Effector memory CD8-positive, alpha-beta T cell (primary cell): ENCODE measurements at regions not wholly inside any gene's neighbourhood (a gene's known extent, or its start where the extent isn't known, plus 50 kb on each side); places are given as distances from the start of the nearest gene placed in this dataset.

Experiments
- ATAC-seq: fragments of 150-1000 bp; cut with Tn5 transposase; replicated peaks from 2 replicates; pipeline ENCODE4 v1.10.0; 2021; ENCODE audit warnings: mild to moderate bottlenecking, moderate library complexity
- DNase-seq, 3 experiments: peaks; one replicate each; pipeline ENCODE4 v3.0.0; 2021
- H3K27ac Mint-ChIP-seq, 2 donors: one replicate each; pipeline ENCODE4 v1.8.0; 2022; ENCODE audit warnings: mild to moderate bottlenecking in 2 of 2, mixed read lengths in 2 of 2, moderate library complexity in 2 of 2
- H3K27me3 Mint-ChIP-seq, 2 donors: one replicate each; pipeline ENCODE4 v1.8.0; 2022; ENCODE audit warnings: mixed read lengths in 2 of 2
- H3K36me3 Mint-ChIP-seq: one replicate; pipeline ENCODE4 v1.8.0; 2022; ENCODE audit warnings: mild to moderate bottlenecking, moderate library complexity, mixed read lengths; ENCODE audit not compliant: insufficient read depth
- H3K4me1 Mint-ChIP-seq, 2 donors: one replicate each; pipeline ENCODE4 v1.8.0; 2022; ENCODE audit warnings: low read depth in 2 of 2, mixed read lengths in 2 of 2
- H3K4me3 Mint-ChIP-seq, 2 donors: one replicate each; pipeline ENCODE4 v1.8.0; 2022; ENCODE audit warnings: mild to moderate bottlenecking in 2 of 2, mixed read lengths in 2 of 2, moderate library complexity in 2 of 2
- H3K9me3 Mint-ChIP-seq, 2 donors: one replicate each; pipeline ENCODE4 v1.8.0; 2022; ENCODE audit warnings: mixed read lengths in 2 of 2

DNA sequence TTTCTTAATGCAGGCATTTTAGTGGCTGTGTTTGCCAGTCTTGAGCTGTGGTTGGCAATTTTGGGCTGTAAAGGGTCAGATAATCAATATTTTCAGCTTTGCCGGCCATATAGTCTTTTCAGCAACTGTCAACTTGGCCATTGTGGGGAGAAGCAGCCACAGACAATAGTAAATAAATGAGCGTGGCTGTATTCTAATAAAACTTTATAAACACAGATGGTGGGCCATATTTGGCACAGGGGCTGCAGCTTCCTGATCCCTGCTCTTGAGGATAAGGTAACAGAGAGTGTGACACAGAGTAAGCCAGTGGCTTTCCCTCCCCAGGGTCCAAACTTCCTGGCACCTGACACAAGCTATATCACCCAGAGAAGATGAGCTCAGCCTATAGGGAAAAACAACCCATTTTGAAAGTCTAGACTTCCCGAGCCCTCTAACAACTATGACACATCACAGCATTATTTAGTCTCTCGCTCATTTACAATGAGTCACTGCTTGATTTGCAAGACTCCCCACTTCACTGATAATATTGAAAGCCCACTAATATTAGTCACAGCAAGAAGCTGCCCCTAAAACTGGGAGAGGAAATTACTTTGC lies 163.1 kb upstream of the TMPO start:
- Mint-ChIP-seq H3K9me3 (no peaks in the 10 kb centered on the region), H3K36me3 (no peaks in the 10 kb centered on the region), H3K4me1 (peaks cover 0 to 2% of the 10 kb centered on the region in 2 donors), H3K27ac (no peak overlapping the region), H3K4me3 (no peak overlapping the region), H3K27me3 (peaks cover 11 to 37% of the 10 kb centered on the region in 2 donors)
- no peak for ATAC-seq
- DNase-seq, result no peak

DNA sequence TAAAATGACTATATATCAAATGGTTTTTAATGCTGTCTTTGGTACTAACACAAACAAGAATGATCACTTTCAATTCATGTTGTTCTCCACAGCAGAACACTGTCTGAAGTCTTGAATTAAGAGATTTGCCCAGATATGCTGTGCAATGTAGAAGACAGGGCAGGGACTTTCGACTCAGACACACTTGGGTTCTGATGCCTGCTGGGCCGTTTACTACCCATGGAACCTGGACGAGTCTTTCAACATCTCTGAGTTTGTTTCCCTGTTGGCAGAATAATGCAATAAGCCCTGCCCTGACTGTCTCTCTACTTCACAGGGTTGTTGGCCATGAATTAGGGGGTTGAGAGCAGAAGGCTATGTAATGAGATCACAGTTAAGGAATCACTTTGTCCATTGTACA lies 162.6 kb upstream of the TMPO start:
- DNase-seq (no peak), ATAC-seq (no peak)
- peaks cover 11 to 37% of the 10 kb centered on the region in 2 donors for H3K27me3 Mint-ChIP-seq
- H3K4me1 Mint-ChIP-seq, result peaks cover 0 to 2% of the 10 kb centered on the region in 2 donors
- no peak overlapping the region for H3K4me3 Mint-ChIP-seq
- no peaks in the 10 kb centered on the region for H3K9me3 Mint-ChIP-seq
- H3K27ac Mint-ChIP-seq, result no peak overlapping the region
- H3K36me3 Mint-ChIP-seq, result no peaks in the 10 kb centered on the region

DNA sequence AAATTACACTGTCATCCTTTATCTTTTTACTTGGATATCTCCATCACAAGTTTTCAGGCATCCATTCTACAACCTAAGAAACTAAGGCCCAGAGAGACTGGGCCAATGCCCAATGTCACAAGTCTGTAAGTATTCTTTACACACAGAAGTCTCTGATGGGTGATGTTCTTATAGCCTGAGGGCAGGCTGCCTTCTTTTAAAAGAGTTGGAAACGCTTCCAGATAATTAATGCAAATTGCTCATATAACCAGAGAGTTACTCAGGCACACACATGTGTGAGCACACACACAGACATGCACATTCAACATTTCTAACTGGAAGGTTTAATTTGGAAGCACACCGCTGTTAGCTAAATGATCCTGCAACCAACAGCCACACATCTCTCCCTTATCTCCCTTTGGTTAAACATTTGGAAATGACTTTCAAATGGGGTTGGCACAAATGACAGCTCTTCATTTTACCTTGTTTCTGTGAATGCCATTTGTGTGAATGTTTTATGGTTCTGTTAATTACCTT lies 160.8 kb upstream of the TMPO start:
- Mint-ChIP-seq H3K4me1 (peaks cover 0 to 2% of the 10 kb centered on the region in 2 donors), H3K4me3 (no peak overlapping the region), H3K9me3 (no peaks in the 10 kb centered on the region), H3K36me3 (no peaks in the 10 kb centered on the region), H3K27me3 (peaks cover 11 to 37% of the 10 kb centered on the region in 2 donors), H3K27ac (no peak overlapping the region)
- DNase-seq, result no peak
- ATAC-seq, result no peak

DNA sequence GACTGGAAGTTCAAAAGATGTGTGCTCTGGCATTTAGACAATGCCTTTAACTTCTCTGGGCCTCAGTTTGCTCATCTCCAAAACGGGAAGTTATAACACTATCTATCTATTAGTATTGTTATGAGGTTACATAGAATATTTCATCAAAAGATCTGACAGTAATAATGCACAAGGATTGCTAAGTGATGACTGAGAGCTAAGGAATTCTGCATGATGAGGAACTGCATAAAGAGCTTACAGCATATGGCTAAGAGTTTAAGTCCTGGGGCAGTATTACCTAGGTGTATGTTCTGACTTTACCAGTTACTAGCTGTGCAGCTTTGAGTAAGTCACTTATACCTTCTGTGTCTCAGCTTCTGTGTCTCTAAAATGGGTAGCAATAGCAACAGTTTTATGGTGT lies 160.1 kb upstream of the TMPO start:
- Mint-ChIP-seq H3K27me3 (peaks cover 11 to 37% of the 10 kb centered on the region in 2 donors), H3K36me3 (no peaks in the 10 kb centered on the region), H3K9me3 (no peaks in the 10 kb centered on the region), H3K27ac (no peak overlapping the region), H3K4me3 (no peak overlapping the region), H3K4me1 (peaks cover 0 to 2% of the 10 kb centered on the region in 2 donors)
- ATAC-seq, result no peak
- DNase-seq, result no peak

DNA sequence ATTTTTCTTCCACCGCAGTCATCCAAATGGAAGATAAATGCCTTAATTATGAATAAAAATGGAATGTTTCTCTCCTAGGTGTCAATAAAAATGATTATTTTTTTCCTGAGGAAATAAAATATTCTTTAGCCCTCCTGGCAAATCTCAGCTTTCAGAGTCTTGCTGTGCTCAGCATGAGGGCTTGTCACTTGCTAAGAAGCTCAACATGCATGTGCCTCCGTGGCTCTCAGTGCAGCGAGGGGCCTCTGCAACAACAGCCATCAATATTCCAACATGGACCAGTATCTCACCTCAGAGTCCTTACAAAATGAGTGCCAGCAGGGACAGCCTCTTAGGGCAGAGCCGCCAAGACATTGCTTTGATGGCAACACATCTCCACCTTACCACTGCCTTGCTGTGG lies 159.5 kb upstream of the TMPO start:
- Mint-ChIP-seq H3K27me3 (peaks cover 11 to 34% of the 10 kb centered on the region in 2 donors), H3K4me3 (no peak overlapping the region), H3K9me3 (no peaks in the 10 kb centered on the region), H3K36me3 (no peaks in the 10 kb centered on the region), H3K4me1 (peaks cover 0 to 2% of the 10 kb centered on the region in 2 donors), H3K27ac (no peak overlapping the region)
- DNase-seq (no peak), ATAC-seq (no peak)

DNA sequence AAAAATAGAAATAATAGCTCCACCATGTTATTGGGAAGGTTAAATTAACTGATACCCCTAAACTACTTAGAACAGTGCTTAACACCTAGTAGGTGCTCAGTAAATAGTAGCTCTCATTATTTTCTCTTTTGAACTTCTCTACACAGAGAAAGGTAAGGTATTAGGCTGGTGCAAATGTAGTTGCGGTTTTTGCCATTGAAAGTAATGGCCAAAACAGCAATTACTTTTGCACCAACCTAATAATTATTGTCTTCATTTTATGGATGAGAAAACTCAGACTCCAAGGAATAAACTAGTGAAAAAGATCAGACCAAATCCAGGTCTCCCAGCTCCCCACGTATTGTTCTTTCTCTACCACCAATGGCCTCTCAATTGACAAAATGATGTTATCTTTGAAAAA lies 157.2 kb upstream of the TMPO start:
- no peak overlapping the region for H3K27ac Mint-ChIP-seq
- H3K9me3 Mint-ChIP-seq, result no peaks in the 10 kb centered on the region
- H3K27me3 Mint-ChIP-seq, result peaks cover 6 to 19% of the 10 kb centered on the region in 2 donors
- no peaks in the 10 kb centered on the region for H3K36me3 Mint-ChIP-seq
- H3K4me1 Mint-ChIP-seq, result no peaks in the 10 kb centered on the region
- ATAC-seq (no peak), DNase-seq (no peak)
- no peak overlapping the region for H3K4me3 Mint-ChIP-seq

DNA sequence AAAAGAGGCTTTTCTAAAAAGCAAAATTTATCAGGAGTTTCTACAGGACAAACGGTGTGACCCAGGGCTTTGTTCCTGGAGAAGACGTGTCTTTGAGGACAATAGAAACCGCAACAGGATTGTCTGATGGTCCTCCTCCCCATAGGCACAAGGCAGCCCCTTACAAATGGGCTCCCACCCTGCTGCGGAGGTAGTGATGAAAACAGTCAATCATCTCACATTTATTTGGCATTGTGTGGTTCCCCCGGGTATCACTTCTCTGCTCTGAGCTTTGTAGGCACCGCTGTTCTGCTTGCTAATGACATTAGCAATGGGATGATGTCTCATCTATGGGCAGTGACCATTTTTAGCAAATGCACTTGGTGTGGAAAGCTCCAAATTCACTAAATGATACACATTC lies 155.5 kb upstream of the TMPO start:
- DNase-seq (no peak), ATAC-seq (no peak)
- H3K9me3 Mint-ChIP-seq, result no peaks in the 10 kb centered on the region
- no peaks in the 10 kb centered on the region for H3K36me3 Mint-ChIP-seq
- H3K4me3 Mint-ChIP-seq, result no peak overlapping the region
- H3K27me3 Mint-ChIP-seq, result peaks cover 13 to 24% of the 10 kb centered on the region in 2 donors
- no peaks in the 10 kb centered on the region for H3K4me1 Mint-ChIP-seq
- no peak overlapping the region for H3K27ac Mint-ChIP-seq

DNA sequence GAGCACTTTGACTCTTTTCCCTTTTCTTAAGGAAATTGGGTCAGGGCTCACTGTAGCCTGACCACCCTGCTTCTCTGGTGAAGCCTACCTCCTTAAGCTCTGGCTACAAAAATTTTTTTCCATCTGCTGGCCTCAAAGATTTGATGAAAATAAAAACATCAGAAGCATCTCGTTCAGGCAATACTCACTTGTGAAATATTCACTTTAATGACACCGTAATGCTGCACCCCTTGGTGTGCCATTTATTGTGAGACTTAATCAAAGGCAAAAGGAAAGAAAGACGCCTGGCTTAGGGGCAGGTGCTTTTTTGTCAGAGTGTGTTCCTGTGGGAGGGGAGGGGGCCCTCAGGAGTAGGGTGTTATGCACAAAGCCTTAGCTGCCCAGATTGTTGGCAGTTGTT lies 155.0 kb upstream of the TMPO start:
- no peak for ATAC-seq
- no peaks in the 10 kb centered on the region for H3K36me3 Mint-ChIP-seq
- no peak for DNase-seq
- H3K27me3 Mint-ChIP-seq, result peaks cover 13 to 27% of the 10 kb centered on the region in 2 donors
- H3K4me3 Mint-ChIP-seq, result no peak overlapping the region
- H3K27ac Mint-ChIP-seq, result no peak overlapping the region
- H3K9me3 Mint-ChIP-seq, result no peaks in the 10 kb centered on the region
- H3K4me1 Mint-ChIP-seq, result no peaks in the 10 kb centered on the region

DNA sequence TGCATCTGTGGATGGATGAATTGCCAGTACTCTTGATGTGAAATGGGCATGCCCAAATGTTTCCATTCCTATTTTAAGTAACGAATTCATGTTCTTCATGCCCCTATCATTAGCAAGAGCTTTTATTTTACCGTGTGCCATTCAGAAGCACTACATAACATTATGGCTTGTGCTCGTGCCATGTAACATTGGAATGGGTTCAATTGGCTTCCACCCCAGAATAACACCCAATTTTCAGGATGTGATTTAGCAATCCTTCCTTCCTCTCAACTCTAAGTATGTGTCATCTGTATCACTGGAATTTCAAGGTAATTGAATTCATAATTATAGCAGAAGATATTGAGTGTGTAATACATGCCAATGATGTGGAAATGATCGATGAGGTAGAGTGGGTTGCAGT lies 145.8 kb upstream of the TMPO start:
- Mint-ChIP-seq H3K9me3 (no peaks in the 10 kb centered on the region), H3K27ac (no peak overlapping the region), H3K4me1 (peaks cover 7% of the 10 kb centered on the region in 2 donors), H3K27me3 (peaks cover 34 to 61% of the 10 kb centered on the region in 2 donors), H3K36me3 (no peaks in the 10 kb centered on the region), H3K4me3 (no peak overlapping the region)
- DNase-seq (no peak), ATAC-seq (no peak)

DNA sequence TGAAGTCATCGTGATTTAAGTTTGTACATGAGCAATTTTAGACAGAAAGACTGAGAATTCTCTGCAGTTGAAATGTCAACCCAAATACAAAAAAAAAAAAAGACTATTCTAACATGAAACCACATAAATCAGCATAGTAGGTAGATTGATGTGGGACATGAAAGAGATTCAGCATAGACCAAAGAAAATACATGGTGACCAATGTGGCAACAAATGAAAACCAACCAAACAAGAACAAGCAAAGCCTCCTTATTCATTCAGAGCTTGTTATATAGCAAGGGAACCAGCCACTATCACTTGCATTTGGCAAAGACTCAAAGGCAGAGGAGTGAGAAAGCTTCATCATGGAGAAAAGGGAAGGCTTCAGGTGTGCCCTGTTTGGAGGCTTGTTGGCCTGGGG lies 144.4 kb upstream of the TMPO start:
- H3K4me1 Mint-ChIP-seq, result peaks cover 7% of the 10 kb centered on the region in 2 donors
- no peak overlapping the region for H3K27ac Mint-ChIP-seq
- H3K36me3 Mint-ChIP-seq, result no peaks in the 10 kb centered on the region
- ATAC-seq (no peak), DNase-seq (no peak)
- no peaks in the 10 kb centered on the region for H3K9me3 Mint-ChIP-seq
- no peak overlapping the region for H3K4me3 Mint-ChIP-seq
- H3K27me3 Mint-ChIP-seq, result peaks cover 40 to 55% of the 10 kb centered on the region in 2 donors

DNA sequence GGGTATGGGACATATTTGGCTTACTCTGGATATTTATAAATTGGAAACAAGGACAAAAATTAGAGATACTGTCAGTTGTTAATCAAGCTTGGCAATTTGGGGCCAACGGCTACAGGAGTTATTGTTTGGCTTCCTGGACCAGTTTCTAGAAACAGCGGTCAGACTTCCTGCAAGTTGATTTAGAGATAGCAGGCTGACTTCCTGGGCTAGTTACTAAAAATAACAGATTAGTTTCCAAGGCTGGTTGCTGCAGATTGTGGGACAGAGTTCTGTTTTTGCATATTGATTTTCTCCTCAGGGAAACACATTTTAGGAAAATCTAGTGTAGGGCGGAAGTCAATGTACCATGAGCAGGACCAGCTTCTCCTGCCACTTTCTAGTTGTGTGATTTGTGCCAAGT lies 144.0 kb upstream of the TMPO start:
- Mint-ChIP-seq H3K4me1 (peaks cover 7% of the 10 kb centered on the region in 2 donors), H3K27ac (no peak overlapping the region), H3K9me3 (no peaks in the 10 kb centered on the region), H3K36me3 (no peaks in the 10 kb centered on the region), H3K27me3 (peaks cover 38 to 51% of the 10 kb centered on the region in 2 donors), H3K4me3 (no peak overlapping the region)
- DNase-seq, result no peak
- no peak for ATAC-seq

DNA sequence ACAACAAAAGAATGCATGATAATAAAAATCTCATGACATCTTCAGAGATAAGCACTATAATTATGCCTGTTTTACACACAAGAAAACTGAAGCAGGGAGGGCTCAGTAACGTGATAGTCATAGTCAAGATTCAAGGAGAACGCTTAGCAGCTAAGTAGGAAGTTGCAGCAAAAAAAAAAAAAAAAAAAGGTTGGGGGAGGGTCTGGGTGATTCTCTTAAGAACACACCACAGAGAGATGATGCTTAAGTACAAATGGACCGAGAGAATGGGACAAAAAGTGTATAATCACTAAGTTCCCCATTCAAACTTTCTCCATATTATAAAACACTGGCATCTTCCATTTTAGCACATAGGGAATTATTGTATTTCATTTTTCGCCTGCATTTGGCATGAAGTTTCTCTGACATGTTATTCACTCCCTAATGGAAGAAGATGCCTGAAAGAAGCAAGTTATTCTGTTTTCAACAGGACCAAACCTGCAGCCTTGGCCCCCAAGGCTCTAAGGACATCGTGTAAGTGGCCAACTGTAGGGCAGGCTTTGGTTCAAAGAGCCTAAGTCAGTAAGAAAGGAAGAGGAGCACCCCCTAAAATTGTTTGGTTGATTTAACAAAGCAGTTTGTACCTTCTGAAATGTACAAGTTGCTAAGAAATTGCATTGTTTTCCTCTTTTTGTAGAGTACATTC lies 142.9 kb upstream of the TMPO start:
- H3K9me3 Mint-ChIP-seq, result no peaks in the 10 kb centered on the region
- peaks cover 7% of the 10 kb centered on the region in 2 donors for H3K4me1 Mint-ChIP-seq
- no peak for ATAC-seq
- H3K4me3 Mint-ChIP-seq, result no peak overlapping the region
- H3K27ac Mint-ChIP-seq, result no peak overlapping the region
- no peak for DNase-seq
- peaks cover 37 to 49% of the 10 kb centered on the region in 2 donors for H3K27me3 Mint-ChIP-seq
- no peaks in the 10 kb centered on the region for H3K36me3 Mint-ChIP-seq

DNA sequence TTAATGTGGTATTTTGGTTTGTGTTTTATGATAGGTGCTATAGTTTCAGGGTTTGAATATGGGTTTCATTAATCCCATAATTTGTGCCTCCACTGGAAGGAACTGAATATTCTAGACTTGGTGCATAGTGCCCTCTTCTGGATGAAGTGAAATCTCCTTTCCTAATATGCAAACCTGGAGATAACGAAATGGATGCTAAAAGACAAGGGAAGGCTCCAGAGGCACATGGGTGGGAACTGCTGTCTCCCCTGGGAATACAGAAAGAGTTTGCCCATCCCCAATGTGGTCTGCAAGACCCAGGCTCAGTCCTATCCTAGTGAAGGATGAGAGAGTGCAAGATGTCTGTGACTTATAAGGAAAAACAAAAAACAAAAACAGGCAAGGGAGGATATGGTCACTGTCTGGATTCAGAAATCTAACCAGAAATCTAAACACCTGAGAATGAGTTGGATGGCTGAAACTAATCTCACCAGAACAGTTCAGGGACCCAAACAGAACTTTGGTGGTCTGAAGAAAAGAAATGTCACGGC lies 142.3 kb upstream of the TMPO start:
- H3K9me3 Mint-ChIP-seq, result no peaks in the 10 kb centered on the region
- H3K36me3 Mint-ChIP-seq, result no peaks in the 10 kb centered on the region
- H3K27ac Mint-ChIP-seq, result no peak overlapping the region
- no peak for ATAC-seq
- DNase-seq, result no peak
- H3K27me3 Mint-ChIP-seq, result peaks cover 35 to 46% of the 10 kb centered on the region in 2 donors
- no peak overlapping the region for H3K4me3 Mint-ChIP-seq
- peaks cover 7% of the 10 kb centered on the region in 2 donors for H3K4me1 Mint-ChIP-seq

DNA sequence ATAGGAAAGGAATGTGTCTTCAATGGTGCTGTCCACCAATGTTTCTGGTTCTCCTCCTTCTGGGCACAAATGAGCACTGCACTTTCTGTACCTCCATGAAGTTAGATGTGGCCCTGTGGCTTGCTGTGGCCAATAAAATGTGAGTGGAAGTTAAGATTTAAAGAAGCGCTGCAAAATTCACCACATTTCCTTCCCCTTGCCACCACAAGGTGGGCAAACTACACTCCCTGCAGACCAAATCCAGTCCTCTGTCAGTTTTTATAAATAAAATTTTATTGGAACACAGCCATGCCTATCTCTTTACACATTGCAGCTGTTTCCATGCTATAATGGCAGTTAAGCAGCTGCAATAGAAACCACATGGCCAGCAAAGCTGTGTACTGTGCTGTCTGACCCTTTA lies 141.4 kb upstream of the TMPO start:
- Mint-ChIP-seq H3K9me3 (no peaks in the 10 kb centered on the region), H3K4me3 (no peak overlapping the region), H3K36me3 (no peaks in the 10 kb centered on the region), H3K27me3 (peaks cover 44 to 48% of the 10 kb centered on the region in 2 donors), H3K4me1 (peaks cover 7% of the 10 kb centered on the region in 2 donors), H3K27ac (no peak overlapping the region)
- DNase-seq (no peak), ATAC-seq (no peak)
